HCT116 (cell line): ENCODE measurements at regions not wholly inside any gene's neighbourhood (a gene's known extent, or its start where the extent isn't known, plus 50 kb on each side); places are given as distances from the start of the nearest gene placed in this dataset.

Experiments
- ATAC-seq: fragments of 200-7000 bp; cut with Tn5 transposase; 2 replicates; pipeline ENCODE4 v1.9.1; 2020; ENCODE audit warnings: mild to moderate bottlenecking, moderate library complexity
- BruUV-seq: library from RNA; stranded (reverse); fragments of 400-500 nt; replicated peaks from 2 replicates; lab custom pipeline; 2021; lab: Mats Ljungman, UMichigan
- CTCF ChIA-PET: fragments of 300-600 bp; sonication (Branson Sonifier 250); formaldehyde crosslinking; loops from one replicate; lab custom pipeline; 2021; ENCODE audit warnings: antibody characterized with exemption; lab: Charles Lee
- POLR2A ChIA-PET: fragments of 300-600, 350-600 bp; sonication (Branson Sonifier 250); formaldehyde crosslinking; loops from one replicate; lab custom pipeline; 2021; ENCODE audit warnings: antibody characterized with exemption; lab: Charles Lee
- RAD21 ChIA-PET, 2 experiments: fragments of 300-600 bp; sonication (Branson Sonifier 250); formaldehyde crosslinking; loops; one replicate each; lab custom pipeline; 2023; ENCODE audit warnings: low total read pairs in 2 of 2; ENCODE audit not compliant: uncharacterized antibody in 2 of 2, unreplicated experiment in 2 of 2, low non-redundant PET in 1 of 2; lab: Charles Lee
- DNase-seq: peaks from one replicate; pipeline ENCODE4 v3.0.0-alpha.2; 2010; ENCODE audit warnings: low read depth, low spot score
- H2AFZ ChIP-seq: fragments of 200-600 bp; shearing (Covaris generic), sonication (generic); 2 replicates; pipeline ENCODE4 v1.6.1; 2017; ENCODE audit warnings: low read depth, mixed run types, mixed read lengths, antibody characterized with exemption, low read length; ENCODE audit not compliant: poor library complexity, severe bottlenecking
- H3K27ac ChIP-seq: 2 replicates; pipeline ENCODE4 v1.5.1; 2012; ENCODE audit warnings: low read depth, low read length
- H3K27me3 ChIP-seq: fragments of 200-600 bp; sonication (generic); 2 replicates; pipeline ENCODE4 v1.6.1; 2016; ENCODE audit warnings: mixed run types, low read length, mixed read lengths; ENCODE audit not compliant: insufficient read depth
- H3K36me3 ChIP-seq, 2 experiments: fragments of 200-500 bp in 1 of 2; fragments of 200-600 bp in 1 of 2; sonication (Bioruptor generic) in 1 of 2; sonication (generic) in 1 of 2; 2 replicates each; pipeline versions ENCODE4 v1.5.1 to v1.6.1; 2014 to 2016; ENCODE audit warnings: low read length in 2 of 2, inconsistent platforms in 1 of 2, mixed read lengths in 1 of 2, mixed run types in 1 of 2; ENCODE audit not compliant: insufficient read depth in 2 of 2, control insufficient read depth in 1 of 2
- H3K4me1 ChIP-seq, 2 experiments: fragments of 200-600 bp in 1 of 2; sonication (generic) in 1 of 2; 2 replicates each; pipeline versions ENCODE4 v1.5.1 to v1.6.1; 2012 to 2017; ENCODE audit warnings: low read length in 2 of 2, inconsistent platforms in 1 of 2, mild to moderate bottlenecking in 1 of 2, mixed read lengths in 1 of 2, mixed run types in 1 of 2, moderate library complexity in 1 of 2; ENCODE audit not compliant: insufficient read depth in 2 of 2, control insufficient read depth in 1 of 2
- H3K4me2 ChIP-seq: fragments of 200-600 bp; sonication (generic); 2 replicates; pipeline ENCODE4 v1.6.1; 2017; ENCODE audit warnings: mixed run types, low read length, mixed read lengths
- H3K4me3 ChIP-seq, 2 experiments: fragments of 200-600 bp in 1 of 2; sonication (generic) in 1 of 2; replicated peaks in 1 of 2; 2 replicates each; pipeline ENCODE4 v1.5.1; 2011 to 2016; ENCODE audit warnings: low read length in 2 of 2, control low read depth in 1 of 2, low read depth in 1 of 2, mild to moderate bottlenecking in 1 of 2, mixed read lengths in 1 of 2, mixed run types in 1 of 2
- H3K79me2 ChIP-seq: fragments of 200-600 bp; sonication (generic); 2 replicates; pipeline ENCODE4 v1.6.1; 2017; ENCODE audit warnings: mild to moderate bottlenecking, mixed run types, low read length, moderate library complexity, mixed read lengths; ENCODE audit not compliant: insufficient read depth
- H3K9ac ChIP-seq: fragments of 200-600 bp; sonication (generic); 2 replicates; pipeline ENCODE4 v1.6.1; 2016; ENCODE audit warnings: low read length, mixed read lengths
- H3K9me2 ChIP-seq: fragments of 200-600 bp; sonication (generic), shearing (Covaris generic); 2 replicates; pipeline ENCODE4 v1.6.1; 2017; ENCODE audit warnings: mixed run types, mild to moderate bottlenecking, moderate library complexity; ENCODE audit not compliant: insufficient read depth
- H3K9me3 ChIP-seq, 2 experiments: fragments of 200-500 bp in 1 of 2; fragments of 200-600 bp in 1 of 2; sonication (Bioruptor generic) in 1 of 2; sonication (generic) in 1 of 2; 2 replicates each; pipeline ENCODE4 v1.6.1; 2014 to 2017; ENCODE audit warnings: low read length in 2 of 2, mixed read lengths in 2 of 2, inconsistent platforms in 1 of 2, low read depth in 1 of 2, mild to moderate bottlenecking in 1 of 2, mixed run types in 1 of 2, moderate library complexity in 1 of 2; ENCODE audit not compliant: control insufficient read depth in 1 of 2, insufficient read depth in 1 of 2
- H4K20me1 ChIP-seq: fragments of 200-600 bp; sonication (generic), shearing (Covaris generic); 2 replicates; pipeline ENCODE4 v1.6.1; 2017; ENCODE audit warnings: mixed run types, mild to moderate bottlenecking, moderate library complexity; ENCODE audit not compliant: insufficient read depth
- CBX3 ChIP-seq: IDR thresholded peaks from 2 replicates; pipeline ENCODE4 v1.6.1; 2012; ENCODE audit warnings: low read depth
- CEBPB ChIP-seq: IDR thresholded peaks from 2 replicates; pipeline ENCODE4 v1.6.1; 2012; ENCODE audit warnings: low read depth
- EGR1 ChIP-seq: IDR thresholded peaks from 2 replicates; pipeline ENCODE4 v1.6.1; 2012; ENCODE audit warnings: low read depth
- ELF1 ChIP-seq: IDR thresholded peaks from 2 replicates; pipeline ENCODE4 v1.6.1; 2012; ENCODE audit warnings: low read depth, borderline replicate concordance
- EZH2 ChIP-seq: fragments of 200-600 bp; sonication (generic); IDR thresholded peaks from 2 replicates; pipeline ENCODE4 v1.6.1; 2017; ENCODE audit warnings: antibody characterized with exemption, mixed run types
- EZH2phosphoT487 ChIP-seq: fragments of 200-600 bp; IDR thresholded peaks from 2 replicates; pipeline ENCODE4 v1.6.1; 2018; ENCODE audit warnings: antibody characterized with exemption, borderline replicate concordance
- FOSL1 ChIP-seq: IDR thresholded peaks from 2 replicates; pipeline ENCODE4 v1.6.1; 2012; ENCODE audit warnings: low read depth
- JUND ChIP-seq: IDR thresholded peaks from 2 replicates; pipeline ENCODE4 v1.6.1; 2012
- RAD21 ChIP-seq: IDR thresholded peaks from 2 replicates; pipeline ENCODE4 v1.6.1; 2012; ENCODE audit warnings: low read depth, mild to moderate bottlenecking
- SIN3A ChIP-seq: IDR thresholded peaks from 2 replicates; pipeline ENCODE4 v1.6.1; 2012; ENCODE audit warnings: low read depth
- SRF ChIP-seq: IDR thresholded peaks from 2 replicates; pipeline ENCODE4 v1.6.1; 2012; ENCODE audit warnings: low read depth
- TCF7L2 ChIP-seq: IDR thresholded peaks from 2 replicates; pipeline ENCODE4 v1.7.0; 2011; ENCODE audit warnings: borderline replicate concordance, inconsistent platforms; ENCODE audit not compliant: insufficient read depth, insufficient read length; ENCODE audit errors: extremely low read depth
- YY1 ChIP-seq: IDR thresholded peaks from 2 replicates; pipeline ENCODE4 v1.6.1; 2011; ENCODE audit warnings: low read length, low read depth, moderate library complexity, mild to moderate bottlenecking; ENCODE audit not compliant: insufficient replicate concordance; ENCODE audit errors: extremely low read depth
- intact Hi-C: fragments of 100-400 bp; cut with micrococcal nuclease; formaldehyde crosslinking; loops from 2 replicates; pipeline ENCODE4 v1.10.0; 2022
- TF ChIP-seq, protein P1 (sequence below): IDR thresholded peaks from 2 replicates; pipeline ENCODE4 v1.6.1; 2012
- TF ChIP-seq, protein P2 (sequence below): IDR thresholded peaks from 2 replicates; pipeline ENCODE4 v1.6.1; 2012

DNA sequence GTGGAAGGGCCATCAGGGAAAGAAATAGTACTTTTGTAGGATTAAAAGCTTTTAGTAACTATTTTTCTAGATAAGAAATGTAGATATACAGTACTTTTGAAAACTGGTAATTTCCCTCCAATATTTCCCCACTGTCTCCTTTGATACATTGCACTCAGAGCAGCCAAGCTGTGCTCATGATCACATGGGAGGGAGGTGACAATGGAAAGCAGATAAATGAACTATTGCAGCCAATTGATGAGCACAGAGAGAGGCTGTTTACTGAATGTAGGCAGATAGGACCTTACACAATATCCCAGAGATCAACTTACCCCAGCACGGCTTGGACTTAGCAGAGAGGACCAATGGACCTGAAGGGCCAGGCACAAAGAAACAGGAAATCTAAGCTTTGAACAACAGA lies 178.0 kb upstream of the NREP start:
- TF ChIP-seq RAD21: no peak
- TF ChIP-seq TCF7L2: no peak
- no peak for TF ChIP-seq FOSL1
- no peak for TF ChIP-seq EGR1
- no peak for TF ChIP-seq SIN3A
- TF ChIP-seq, all 23 proteins: peak for 0
- no peak for ATAC-seq
- intact Hi-C loops: no loop called here
- Histone ChIP-seq H3K27me3 (no peaks in the 10 kb centered on the region; the same call in 1 of the 2 replicates), H3K4me3 (no peak overlapping the region), H3K4me2 (no peak overlapping the region), H3K4me1 (no peaks in the 10 kb centered on the region), H3K9me2 (no peaks in the 10 kb centered on the region), H3K79me2 (no peaks in the 10 kb centered on the region), H3K9me3 (no peaks in the 10 kb centered on the region), H3K9ac (no peak overlapping the region), H3K36me3 (no peaks in the 10 kb centered on the region), H4K20me1 (no peaks in the 10 kb centered on the region), H3K27ac (no peak overlapping the region), H2AFZ (no peak overlapping the region)
- ChIA-PET RAD21 (no interaction called here), POLR2A (no interaction called here), CTCF (no interaction called here)
- no peak for DNase-seq
- BruUV-seq: no TSS peak

DNA sequence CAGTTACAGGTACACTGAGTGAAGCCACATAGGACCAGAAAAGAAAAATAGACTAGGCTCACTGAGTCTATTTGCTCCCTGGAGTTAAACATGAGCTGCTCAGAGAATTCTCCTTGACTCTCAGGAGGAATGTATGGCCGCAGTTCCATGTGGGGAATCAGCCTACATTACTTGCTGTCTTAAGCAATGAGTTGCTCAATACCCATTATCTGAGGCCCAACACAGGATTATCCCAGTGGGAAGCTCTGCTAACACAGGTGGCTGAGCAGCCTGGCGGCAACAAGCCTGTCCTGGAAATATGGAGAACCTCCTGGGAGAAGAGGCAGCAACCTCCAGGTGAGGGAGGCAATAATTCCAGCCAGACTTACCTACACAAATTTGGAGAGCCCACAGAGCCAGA lies 177.5 kb upstream of the NREP start:
- ATAC-seq (no peak), DNase-seq (no peak)
- Histone ChIP-seq H3K9ac (no peak overlapping the region), H3K27ac (no peak overlapping the region), H3K9me3 (no peaks in the 10 kb centered on the region), H3K4me2 (no peak overlapping the region), H3K79me2 (no peaks in the 10 kb centered on the region), H3K9me2 (no peaks in the 10 kb centered on the region), H3K36me3 (no peaks in the 10 kb centered on the region)
- intact Hi-C loops: no loop called here
- BruUV-seq: no TSS peak
- TF ChIP-seq SRF: no peak
- TF ChIP-seq FOSL1: no peak
- TF ChIP-seq, protein P1, sequence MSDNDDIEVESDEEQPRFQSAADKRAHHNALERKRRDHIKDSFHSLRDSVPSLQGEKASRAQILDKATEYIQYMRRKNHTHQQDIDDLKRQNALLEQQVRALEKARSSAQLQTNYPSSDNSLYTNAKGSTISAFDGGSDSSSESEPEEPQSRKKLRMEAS: no peak
- no peak for TF ChIP-seq EZH2
- no peak for TF ChIP-seq SIN3A
- no peak for TF ChIP-seq CBX3
- TF ChIP-seq YY1: no peak
- TF ChIP-seq JUND: no peak
- TF ChIP-seq, protein P2, sequence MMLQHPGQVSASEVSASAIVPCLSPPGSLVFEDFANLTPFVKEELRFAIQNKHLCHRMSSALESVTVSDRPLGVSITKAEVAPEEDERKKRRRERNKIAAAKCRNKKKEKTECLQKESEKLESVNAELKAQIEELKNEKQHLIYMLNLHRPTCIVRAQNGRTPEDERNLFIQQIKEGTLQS: no peak
- no peak for TF ChIP-seq ELF1
- TF ChIP-seq EZH2phosphoT487: no peak
- TF ChIP-seq CEBPB: no peak
- TF ChIP-seq, all 23 proteins: peak for 0
- no peak overlapping the region for H2AFZ ChIP-seq
- H4K20me1 ChIP-seq: no peaks in the 10 kb centered on the region
- no peaks in the 10 kb centered on the region; the same call in 1 of the 2 replicates for H3K27me3 ChIP-seq
- POLR2A ChIA-PET: no interaction called here
- H3K4me3 ChIP-seq: no peak overlapping the region
- CTCF ChIA-PET: no interaction called here
- no peaks in the 10 kb centered on the region for H3K4me1 ChIP-seq
- RAD21 ChIA-PET: no interaction called here
